DND-41 (cell line): ENCODE measurements at regions not wholly inside any gene's neighbourhood (a gene's known extent, or its start where the extent isn't known, plus 50 kb on each side); places are given as distances from the start of the nearest gene placed in this dataset.
A peak's percentile ranks its signal among the peaks of the same experiment; 100 is the strongest.

Experiments
- ATAC-seq: fragments of 200-7000 bp; cut with Tn5 transposase; 3 replicates; pipeline ENCODE4 v1.9.1; 2021; ENCODE audit warnings: low read depth; ENCODE audit not compliant: insufficient read depth
- DNase-seq: peaks from one replicate; pipeline ENCODE4 v3.0.0-alpha.2; 2020
- H2AFZ ChIP-seq: 2 replicates; pipeline ENCODE4 v1.6.0; 2012; ENCODE audit warnings: low read depth, low read length
- H3K27ac ChIP-seq: 2 replicates; pipeline ENCODE4 v1.5.1; 2012; ENCODE audit warnings: low read length, inconsistent platforms
- H3K27me3 ChIP-seq: fragments of 200-600 bp; sonication (generic); 2 replicates; pipeline ENCODE4 v1.6.0; 2012; ENCODE audit warnings: low read length, mild to moderate bottlenecking, inconsistent platforms; ENCODE audit not compliant: insufficient read depth, poor library complexity
- H3K36me3 ChIP-seq: 2 replicates; pipeline ENCODE4 v1.5.1; 2012; ENCODE audit warnings: low read length, inconsistent platforms; ENCODE audit not compliant: insufficient read depth
- H3K4me1 ChIP-seq: 2 replicates; pipeline ENCODE4 v1.5.1; 2012; ENCODE audit warnings: mild to moderate bottlenecking, low read length; ENCODE audit not compliant: insufficient read depth
- H3K4me2 ChIP-seq: 2 replicates; pipeline ENCODE4 v1.6.0; 2012; ENCODE audit warnings: mild to moderate bottlenecking, moderate library complexity, low read length, inconsistent platforms; ENCODE audit not compliant: insufficient read depth
- H3K4me3 ChIP-seq, 2 experiments: fragments of 200-600 bp in 1 of 2; shearing (Covaris generic) in 1 of 2; 2 replicates each; pipeline ENCODE4 v1.5.1; 2012 to 2016; ENCODE audit warnings: inconsistent platforms in 2 of 2, low read length in 2 of 2, mild to moderate bottlenecking in 2 of 2, low read depth in 1 of 2, moderate library complexity in 1 of 2
- H3K79me2 ChIP-seq: 2 replicates; pipeline ENCODE4 v1.6.0; 2012; ENCODE audit warnings: low read length, inconsistent platforms; ENCODE audit not compliant: insufficient read depth
- H3K9ac ChIP-seq: 2 replicates; pipeline ENCODE4 v1.6.0; 2012; ENCODE audit warnings: low read depth, mild to moderate bottlenecking, inconsistent platforms, low read length, moderate library complexity
- H3K9me3 ChIP-seq: 2 replicates; pipeline ENCODE4 v1.5.1; 2012; ENCODE audit warnings: low read length, moderate library complexity, mild to moderate bottlenecking, inconsistent platforms; ENCODE audit not compliant: insufficient read depth, severe bottlenecking
- H4K20me1 ChIP-seq: 2 replicates; pipeline ENCODE4 v1.6.0; 2012; ENCODE audit warnings: low read length; ENCODE audit not compliant: insufficient read depth
- CTCF ChIP-seq: IDR thresholded peaks from 2 replicates; pipeline ENCODE4 v1.5.1; 2012; ENCODE audit warnings: borderline replicate concordance, low read length, moderate library complexity, mild to moderate bottlenecking; ENCODE audit not compliant: poor library complexity, severe bottlenecking; ENCODE audit errors: extremely low read depth
- EZH2 ChIP-seq: IDR thresholded peaks from 3 replicates; pipeline ENCODE4 v1.6.1; 2012; ENCODE audit warnings: borderline replicate concordance, low read depth, mild to moderate bottlenecking, moderate library complexity, low read length, inconsistent platforms; ENCODE audit not compliant: severe bottlenecking

GRCh38 chr15:39495871-39496840 lies 84.7 kb upstream of the THBS1 start:
- Histone ChIP-seq H4K20me1 (no peaks in the 10 kb centered on the region), H3K4me2 (no peak overlapping the region), H3K4me1 (peaks cover 11% of the 10 kb centered on the region), H3K36me3 (no peaks in the 10 kb centered on the region), H3K9ac (no peak overlapping the region), H3K27ac (no peak overlapping the region), H3K27me3 (peaks cover 7% of the 10 kb centered on the region), H3K9me3 (no peaks in the 10 kb centered on the region), H2AFZ (no peak overlapping the region), H3K79me2 (no peaks in the 10 kb centered on the region), H3K4me3 (no peak overlapping the region)
- DNase-seq (peak; percentile 56), ATAC-seq (peak; percentile 65)
- TF ChIP-seq CTCF (no peak), EZH2 (no peak)

GRCh38 chr15:39497016-39497758 lies 83.7 kb upstream of the THBS1 start:
- Histone ChIP-seq H3K4me2 (no peak overlapping the region), H3K36me3 (no peaks in the 10 kb centered on the region), H3K9ac (no peak overlapping the region), H3K27me3 (peaks cover 3% of the 10 kb centered on the region), H3K9me3 (no peaks in the 10 kb centered on the region), H3K4me1 (peaks cover 11% of the 10 kb centered on the region), H3K27ac (no peak overlapping the region), H3K4me3 (no peak overlapping the region), H2AFZ (no peak overlapping the region), H3K79me2 (no peaks in the 10 kb centered on the region), H4K20me1 (no peaks in the 10 kb centered on the region)
- DNase-seq (no peak), ATAC-seq (peak; percentile 61)
- TF ChIP-seq EZH2 (no peak), CTCF (no peak)

GRCh38 chr15:39497759-39498565 lies 82.9 kb upstream of the THBS1 start:
- H3K27me3 ChIP-seq = peaks cover 3% of the 10 kb centered on the region
- peak; percentile 87 for ATAC-seq
- H3K79me2 ChIP-seq = no peaks in the 10 kb centered on the region
- no peak overlapping the region for H3K9ac ChIP-seq
- no peak overlapping the region for H3K4me2 ChIP-seq
- no peak for TF ChIP-seq EZH2
- no peak for TF ChIP-seq CTCF
- no peaks in the 10 kb centered on the region for H3K36me3 ChIP-seq
- peak; percentile 73 for DNase-seq
- no peaks in the 10 kb centered on the region for H4K20me1 ChIP-seq
- no peak overlapping the region for H2AFZ ChIP-seq
- no peaks in the 10 kb centered on the region for H3K9me3 ChIP-seq
- peaks cover 11% of the 10 kb centered on the region for H3K4me1 ChIP-seq
- H3K4me3 ChIP-seq = no peak overlapping the region
- H3K27ac ChIP-seq = no peak overlapping the region
